BE2C (cell line): ENCODE measurements at regions not wholly inside any gene's neighbourhood (a gene's known extent, or its start where the extent isn't known, plus 50 kb on each side); places are given as distances from the start of the nearest gene placed in this dataset.

Experiments used
- DNase-seq: peaks from one replicate; pipeline ENCODE4 v3.0.0-alpha.2; 2020
- H3K27me3 ChIP-seq: fragments of 250-450 bp; sonication (Bioruptor Pico); 2 replicates; pipeline ENCODE4 v1.5.1; 2020; ENCODE audit warnings: mild to moderate bottlenecking
- H3K36me3 ChIP-seq: fragments of 250-450 bp; sonication (Bioruptor Pico); 2 replicates; pipeline ENCODE4 v1.5.1; 2020; ENCODE audit warnings: mild to moderate bottlenecking
- H3K4me1 ChIP-seq: fragments of 250-450 bp; sonication (Bioruptor Pico); 2 replicates; pipeline ENCODE4 v1.5.1; 2020
- H3K4me3 ChIP-seq: 2 replicates; pipeline ENCODE4 v1.5.1; 2011; ENCODE audit warnings: low read depth, low read length
- H3K9me3 ChIP-seq: fragments of 250-450 bp; sonication (Bioruptor Pico); 2 replicates; pipeline ENCODE4 v1.5.1; 2020
- TF ChIP-seq, protein P1 (sequence below): IDR thresholded peaks from 2 replicates; pipeline ENCODE4 v1.5.1; 2012; ENCODE audit warnings: mild to moderate bottlenecking, low read depth, low read length

DNA sequence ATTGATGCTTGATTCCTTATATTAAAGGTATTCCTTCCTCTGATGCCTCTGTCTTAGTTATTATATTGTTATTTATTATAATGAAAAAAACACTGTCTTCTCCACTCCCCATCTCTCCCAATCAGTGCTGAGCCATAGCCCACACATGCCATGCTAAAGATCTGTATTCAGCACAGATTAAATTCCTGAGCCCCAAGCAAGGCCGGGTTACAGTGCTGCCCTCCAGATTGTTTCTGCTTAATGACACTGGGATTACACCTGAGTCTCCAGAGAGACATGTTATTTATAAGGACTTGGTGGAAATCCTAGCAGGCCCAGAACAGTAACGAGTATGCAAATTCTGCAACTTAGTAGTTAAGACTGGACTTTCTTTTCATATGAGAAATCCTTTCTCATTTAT is 305.9 kb upstream of the UMPS start:
- H3K36me3 ChIP-seq = peaks cover 29% of the 10 kb centered on the region
- H3K9me3 ChIP-seq = no peaks in the 10 kb centered on the region
- no peaks in the 10 kb centered on the region for H3K27me3 ChIP-seq
- TF ChIP-seq, protein P1, sequence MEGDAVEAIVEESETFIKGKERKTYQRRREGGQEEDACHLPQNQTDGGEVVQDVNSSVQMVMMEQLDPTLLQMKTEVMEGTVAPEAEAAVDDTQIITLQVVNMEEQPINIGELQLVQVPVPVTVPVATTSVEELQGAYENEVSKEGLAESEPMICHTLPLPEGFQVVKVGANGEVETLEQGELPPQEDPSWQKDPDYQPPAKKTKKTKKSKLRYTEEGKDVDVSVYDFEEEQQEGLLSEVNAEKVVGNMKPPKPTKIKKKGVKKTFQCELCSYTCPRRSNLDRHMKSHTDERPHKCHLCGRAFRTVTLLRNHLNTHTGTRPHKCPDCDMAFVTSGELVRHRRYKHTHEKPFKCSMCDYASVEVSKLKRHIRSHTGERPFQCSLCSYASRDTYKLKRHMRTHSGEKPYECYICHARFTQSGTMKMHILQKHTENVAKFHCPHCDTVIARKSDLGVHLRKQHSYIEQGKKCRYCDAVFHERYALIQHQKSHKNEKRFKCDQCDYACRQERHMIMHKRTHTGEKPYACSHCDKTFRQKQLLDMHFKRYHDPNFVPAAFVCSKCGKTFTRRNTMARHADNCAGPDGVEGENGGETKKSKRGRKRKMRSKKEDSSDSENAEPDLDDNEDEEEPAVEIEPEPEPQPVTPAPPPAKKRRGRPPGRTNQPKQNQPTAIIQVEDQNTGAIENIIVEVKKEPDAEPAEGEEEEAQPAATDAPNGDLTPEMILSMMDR = no peak
- DNase-seq = no peak
- no peak overlapping the region for H3K4me3 ChIP-seq
- peaks cover 9% of the 10 kb centered on the region for H3K4me1 ChIP-seq

DNA sequence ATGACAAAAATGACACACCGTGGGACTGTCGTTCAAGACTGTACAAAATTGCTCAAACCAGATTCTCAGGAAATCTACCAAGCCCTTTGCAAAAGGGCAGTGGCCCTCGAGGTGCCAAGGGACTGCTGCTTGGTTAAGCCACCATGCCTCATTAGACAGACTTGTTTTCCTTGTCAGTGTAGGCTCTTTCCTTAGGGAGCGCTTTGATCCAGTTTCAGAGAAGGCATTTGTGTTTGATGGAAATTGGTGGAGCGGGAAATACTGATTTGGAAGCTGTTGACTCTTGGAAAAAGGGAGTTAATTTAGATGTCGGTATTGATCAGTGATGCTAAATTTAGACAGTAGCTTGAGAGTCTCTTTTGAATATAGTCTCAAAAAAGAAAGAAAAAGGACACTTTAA is 304.3 kb upstream of the UMPS start:
- TF ChIP-seq, protein P1 = no peak
- no peak for DNase-seq
- Histone ChIP-seq H3K36me3 (peaks cover 33% of the 10 kb centered on the region), H3K9me3 (no peaks in the 10 kb centered on the region), H3K4me3 (no peak overlapping the region), H3K4me1 (peaks cover 11% of the 10 kb centered on the region), H3K27me3 (no peaks in the 10 kb centered on the region)

DNA sequence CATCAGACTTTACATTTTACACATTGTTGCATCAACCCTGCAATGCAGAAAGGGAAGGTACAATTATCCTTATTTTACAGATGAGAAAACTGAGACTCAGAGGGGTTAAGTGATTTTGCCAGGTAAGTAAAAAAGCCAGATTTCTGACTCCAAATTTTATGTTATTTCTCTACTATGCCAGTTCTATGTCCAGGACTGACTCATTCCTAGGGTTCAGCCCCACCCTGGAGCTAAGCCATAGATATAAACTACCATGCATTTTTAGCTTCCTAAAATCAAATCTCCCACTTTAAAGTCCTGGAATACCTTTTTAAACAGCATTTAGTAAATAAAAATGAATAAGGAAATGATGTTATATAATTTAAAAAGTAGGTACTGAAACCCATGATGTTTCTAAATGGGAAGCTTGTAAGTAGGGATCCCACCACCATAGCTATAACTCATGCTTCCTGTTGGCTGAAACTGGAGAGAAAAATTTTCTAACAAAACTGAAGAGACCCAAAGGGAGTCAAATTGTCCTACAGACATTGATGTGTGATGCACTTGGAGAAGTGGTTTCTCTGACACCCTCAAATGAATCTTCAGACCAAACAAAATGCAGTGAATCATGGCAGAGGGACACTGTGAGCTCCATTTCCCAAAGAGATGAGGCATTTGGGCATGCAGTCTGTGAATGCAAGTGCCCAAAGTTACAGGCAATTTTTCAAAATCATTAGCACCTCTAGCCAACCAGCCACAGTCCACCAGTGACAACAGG is 301.7 kb upstream of the UMPS start:
- Histone ChIP-seq H3K36me3 (peaks cover 26% of the 10 kb centered on the region), H3K27me3 (no peaks in the 10 kb centered on the region), H3K4me3 (no peak overlapping the region), H3K9me3 (no peaks in the 10 kb centered on the region), H3K4me1 (peaks cover 11% of the 10 kb centered on the region)
- DNase-seq = no peak
- TF ChIP-seq, protein P1 = no peak

DNA sequence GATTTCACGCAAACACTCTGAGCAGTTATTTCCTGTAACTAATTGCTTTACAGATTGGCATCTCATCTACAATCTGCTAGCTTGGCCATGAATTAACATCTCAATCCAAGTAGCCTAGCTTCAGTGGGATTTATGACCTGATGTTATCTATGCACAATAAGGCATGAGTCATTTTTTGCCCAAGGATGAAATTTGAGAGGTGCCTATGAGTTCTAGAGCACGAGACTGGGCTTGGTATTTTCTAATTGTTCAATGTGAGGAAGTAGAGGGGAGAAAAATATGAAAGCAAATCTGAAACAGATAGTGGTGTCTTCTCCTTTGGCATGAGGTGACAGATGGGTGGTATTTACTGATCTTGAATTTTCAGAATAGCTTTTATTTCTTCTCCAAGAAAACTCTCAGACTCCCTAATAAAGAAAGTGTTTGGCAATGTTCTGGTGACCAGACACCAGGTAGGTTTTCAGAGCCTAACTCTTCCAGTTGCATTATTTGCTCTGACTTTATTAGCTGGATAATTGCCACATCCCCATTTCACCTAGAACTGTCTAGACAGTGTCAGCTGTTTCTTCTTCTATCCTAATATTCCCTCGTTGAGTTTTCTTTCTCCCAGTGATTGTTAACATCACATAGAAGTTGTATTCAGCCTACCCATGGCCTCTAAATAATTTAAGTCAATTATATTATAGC is 301.0 kb upstream of the UMPS start:
- Histone ChIP-seq H3K36me3 (peaks cover 26% of the 10 kb centered on the region), H3K4me1 (peaks cover 11% of the 10 kb centered on the region), H3K9me3 (no peaks in the 10 kb centered on the region), H3K27me3 (no peaks in the 10 kb centered on the region), H3K4me3 (no peak overlapping the region)
- TF ChIP-seq, protein P1 = no peak
- no peak for DNase-seq

DNA sequence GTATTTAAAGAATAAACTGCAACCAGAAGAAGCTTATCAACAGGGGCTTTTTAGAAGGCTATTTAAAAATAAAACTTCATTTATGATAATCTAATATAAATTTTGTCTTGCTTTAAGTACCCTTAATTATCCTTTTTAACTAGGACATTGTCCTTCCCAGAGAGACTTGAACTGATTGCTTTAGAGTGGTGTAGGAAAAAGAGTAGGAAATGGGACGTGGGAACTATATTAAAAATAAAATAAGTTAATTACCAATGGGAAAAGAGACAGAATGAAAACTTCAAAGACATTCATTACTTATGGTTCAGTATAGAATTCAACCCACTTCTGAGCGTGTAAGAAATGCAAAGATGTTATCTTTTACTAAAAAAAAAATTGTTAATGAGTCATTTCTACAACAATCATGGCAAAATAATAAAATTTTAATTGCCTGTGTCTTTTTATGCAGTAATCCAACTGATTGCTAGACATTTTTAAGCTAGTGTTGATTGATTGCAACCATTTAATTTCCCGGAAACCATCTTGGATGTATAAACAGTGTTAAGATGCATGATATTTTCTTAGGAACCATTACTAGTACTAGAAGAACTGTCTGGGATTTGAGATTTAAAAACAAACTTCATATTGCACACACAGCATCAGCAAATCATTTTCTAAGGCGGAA is 298.8 kb upstream of the UMPS start:
- Histone ChIP-seq H3K4me3 (no peak overlapping the region), H3K36me3 (peaks cover 38% of the 10 kb centered on the region), H3K9me3 (no peaks in the 10 kb centered on the region), H3K4me1 (peaks cover 11% of the 10 kb centered on the region), H3K27me3 (no peaks in the 10 kb centered on the region)
- TF ChIP-seq, protein P1 = no peak
- no peak for DNase-seq
